KMS-11 (cell line): ENCODE measurements at regions not wholly inside any gene's neighbourhood (a gene's known extent, or its start where the extent isn't known, plus 50 kb on each side); places are given as distances from the start of the nearest gene placed in this dataset.

Source experiments
- H2AFZ ChIP-seq: fragments of 200-600 bp; sonication (generic); 2 replicates; pipeline ENCODE4 v1.6.1; 2016; ENCODE audit warnings: antibody characterized with exemption, mixed run types, low read depth
- H3K27ac ChIP-seq: fragments of 200-600 bp; sonication (generic); 2 replicates; pipeline ENCODE4 v1.6.1; 2016; ENCODE audit warnings: mild to moderate bottlenecking, mixed run types
- H3K27me3 ChIP-seq: fragments of 200-600 bp; sonication (generic); 2 replicates; pipeline ENCODE4 v1.6.1; 2017; ENCODE audit warnings: mild to moderate bottlenecking, low read depth, mixed run types, moderate library complexity; ENCODE audit not compliant: insufficient read depth
- H3K36me3 ChIP-seq: fragments of 200-600 bp; sonication (generic); 2 replicates; pipeline ENCODE4 v1.6.1; 2017; ENCODE audit warnings: mild to moderate bottlenecking, mixed run types; ENCODE audit not compliant: insufficient read depth
- H3K4me1 ChIP-seq: fragments of 200-600 bp; sonication (generic); 2 replicates; pipeline ENCODE4 v1.6.1; 2016; ENCODE audit warnings: mild to moderate bottlenecking, low read depth, mixed run types; ENCODE audit not compliant: poor library complexity, severe bottlenecking
- H3K4me2 ChIP-seq: fragments of 200-600 bp; sonication (generic); 2 replicates; pipeline ENCODE4 v1.7.0; 2016; ENCODE audit warnings: mild to moderate bottlenecking, mixed run types
- H3K4me3 ChIP-seq: fragments of 200-600 bp; sonication (generic); IDR thresholded peaks from 2 replicates; pipeline ENCODE4 v1.6.1; 2017; ENCODE audit warnings: low read depth, low read length, mixed read lengths; ENCODE audit not compliant: insufficient read depth
- H3K79me2 ChIP-seq: fragments of 200-600 bp; sonication (generic); 2 replicates; pipeline ENCODE4 v1.6.1; 2016; ENCODE audit warnings: low read depth, mixed run types; ENCODE audit not compliant: insufficient read depth
- H3K9ac ChIP-seq: fragments of 200-600 bp; sonication (generic); 2 replicates; pipeline ENCODE4 v1.6.1; 2016; ENCODE audit warnings: mild to moderate bottlenecking, mixed run types
- H4K20me1 ChIP-seq: fragments of 200-600 bp; sonication (generic); 2 replicates; pipeline ENCODE4 v1.6.1; 2016; ENCODE audit warnings: mild to moderate bottlenecking, mixed run types; ENCODE audit not compliant: insufficient read depth
- TF ChIP-seq, protein P1 (sequence below): fragments of 200-600 bp; sonication (generic); conservative IDR thresholded peaks from 2 replicates; pipeline ENCODE4 v1.6.1; 2017; ENCODE audit warnings: low read depth, mild to moderate bottlenecking, antibody characterized with exemption, low read length, moderate library complexity, mixed read lengths

DNA sequence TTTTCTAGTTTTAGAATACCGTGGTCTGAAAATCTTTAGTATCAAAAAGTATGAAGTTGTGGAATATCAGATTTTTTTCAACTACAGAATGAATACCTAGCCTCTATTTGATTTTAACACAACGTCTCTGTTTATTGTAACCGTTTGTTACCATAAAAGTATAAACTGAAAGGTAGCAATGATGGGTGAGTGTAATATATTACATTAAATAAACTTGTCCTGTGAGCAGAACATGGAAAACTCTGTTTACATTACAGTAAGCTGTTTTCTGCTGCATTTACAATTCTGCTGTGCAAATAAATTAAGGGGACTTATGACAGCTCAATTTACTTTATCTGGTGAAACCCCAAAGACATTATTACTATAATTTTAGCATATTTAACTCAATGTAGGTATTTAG is 62.5 kb downstream of the CHRM3 start:
- Histone ChIP-seq H3K79me2 (no peaks in the 10 kb centered on the region), H3K4me1 (no peaks in the 10 kb centered on the region), H3K27ac (no peak overlapping the region), H2AFZ (no peak overlapping the region), H3K4me3 (no peak overlapping the region), H3K4me2 (no peak overlapping the region), H3K36me3 (no peaks in the 10 kb centered on the region), H3K9ac (no peak overlapping the region), H4K20me1 (no peaks in the 10 kb centered on the region), H3K27me3 (no peaks in the 10 kb centered on the region)
- TF ChIP-seq, protein P1, sequence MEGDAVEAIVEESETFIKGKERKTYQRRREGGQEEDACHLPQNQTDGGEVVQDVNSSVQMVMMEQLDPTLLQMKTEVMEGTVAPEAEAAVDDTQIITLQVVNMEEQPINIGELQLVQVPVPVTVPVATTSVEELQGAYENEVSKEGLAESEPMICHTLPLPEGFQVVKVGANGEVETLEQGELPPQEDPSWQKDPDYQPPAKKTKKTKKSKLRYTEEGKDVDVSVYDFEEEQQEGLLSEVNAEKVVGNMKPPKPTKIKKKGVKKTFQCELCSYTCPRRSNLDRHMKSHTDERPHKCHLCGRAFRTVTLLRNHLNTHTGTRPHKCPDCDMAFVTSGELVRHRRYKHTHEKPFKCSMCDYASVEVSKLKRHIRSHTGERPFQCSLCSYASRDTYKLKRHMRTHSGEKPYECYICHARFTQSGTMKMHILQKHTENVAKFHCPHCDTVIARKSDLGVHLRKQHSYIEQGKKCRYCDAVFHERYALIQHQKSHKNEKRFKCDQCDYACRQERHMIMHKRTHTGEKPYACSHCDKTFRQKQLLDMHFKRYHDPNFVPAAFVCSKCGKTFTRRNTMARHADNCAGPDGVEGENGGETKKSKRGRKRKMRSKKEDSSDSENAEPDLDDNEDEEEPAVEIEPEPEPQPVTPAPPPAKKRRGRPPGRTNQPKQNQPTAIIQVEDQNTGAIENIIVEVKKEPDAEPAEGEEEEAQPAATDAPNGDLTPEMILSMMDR, result no peak

DNA sequence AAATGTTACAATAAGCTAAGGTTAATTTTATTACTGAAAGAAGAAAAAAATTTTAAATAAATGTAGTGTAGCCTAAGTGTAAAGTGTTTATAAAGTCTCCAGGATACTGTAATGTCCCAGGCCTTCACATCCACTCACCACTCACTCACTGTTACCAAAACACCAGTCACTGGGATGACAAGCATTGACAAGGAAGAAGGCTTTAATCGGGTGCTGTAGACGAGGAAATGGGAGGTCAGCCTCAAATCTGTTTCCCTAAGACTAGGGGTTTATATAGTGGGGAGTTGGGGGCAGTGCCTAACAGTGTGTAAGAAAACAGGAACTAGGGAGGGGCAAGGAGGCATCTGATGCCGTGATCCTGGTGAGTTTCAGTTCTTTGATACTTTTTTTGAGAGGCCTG is 69.4 kb downstream of the CHRM3 start:
- H3K36me3 ChIP-seq, result no peaks in the 10 kb centered on the region
- no peak overlapping the region for H2AFZ ChIP-seq
- H3K9ac ChIP-seq, result no peak overlapping the region
- H3K27ac ChIP-seq, result no peak overlapping the region
- TF ChIP-seq, protein P1, result no peak
- H3K4me3 ChIP-seq, result no peak overlapping the region
- H4K20me1 ChIP-seq, result no peaks in the 10 kb centered on the region
- no peak overlapping the region for H3K4me2 ChIP-seq
- H3K27me3 ChIP-seq, result no peaks in the 10 kb centered on the region
- no peaks in the 10 kb centered on the region for H3K4me1 ChIP-seq
- H3K79me2 ChIP-seq, result no peaks in the 10 kb centered on the region

DNA sequence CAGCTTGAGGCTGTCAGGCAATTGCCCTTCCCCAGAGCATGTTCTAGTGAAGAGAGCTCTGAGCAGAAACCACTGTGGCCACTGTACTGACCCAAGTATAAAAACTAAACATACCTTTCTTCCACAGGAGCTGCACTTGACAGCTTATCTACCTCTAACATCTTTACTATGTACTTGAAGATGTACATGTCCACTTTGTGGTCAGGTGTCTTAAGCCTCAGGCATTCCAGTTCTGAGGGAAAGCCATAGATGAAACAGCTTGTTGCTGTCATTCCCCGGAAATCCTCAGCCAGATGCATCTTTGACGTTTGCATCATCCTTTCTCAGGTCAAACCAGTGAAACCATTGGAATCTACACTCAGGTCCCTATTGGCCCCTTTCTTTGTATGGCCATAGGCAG is 70.4 kb downstream of the CHRM3 start:
- H3K9ac ChIP-seq, result no peak overlapping the region
- no peaks in the 10 kb centered on the region for H4K20me1 ChIP-seq
- H2AFZ ChIP-seq, result no peak overlapping the region
- no peak overlapping the region for H3K27ac ChIP-seq
- H3K79me2 ChIP-seq, result no peaks in the 10 kb centered on the region
- TF ChIP-seq, protein P1, result no peak
- H3K27me3 ChIP-seq, result no peaks in the 10 kb centered on the region
- H3K4me3 ChIP-seq, result no peak overlapping the region
- H3K36me3 ChIP-seq, result no peaks in the 10 kb centered on the region
- no peak overlapping the region for H3K4me2 ChIP-seq
- no peaks in the 10 kb centered on the region for H3K4me1 ChIP-seq

DNA sequence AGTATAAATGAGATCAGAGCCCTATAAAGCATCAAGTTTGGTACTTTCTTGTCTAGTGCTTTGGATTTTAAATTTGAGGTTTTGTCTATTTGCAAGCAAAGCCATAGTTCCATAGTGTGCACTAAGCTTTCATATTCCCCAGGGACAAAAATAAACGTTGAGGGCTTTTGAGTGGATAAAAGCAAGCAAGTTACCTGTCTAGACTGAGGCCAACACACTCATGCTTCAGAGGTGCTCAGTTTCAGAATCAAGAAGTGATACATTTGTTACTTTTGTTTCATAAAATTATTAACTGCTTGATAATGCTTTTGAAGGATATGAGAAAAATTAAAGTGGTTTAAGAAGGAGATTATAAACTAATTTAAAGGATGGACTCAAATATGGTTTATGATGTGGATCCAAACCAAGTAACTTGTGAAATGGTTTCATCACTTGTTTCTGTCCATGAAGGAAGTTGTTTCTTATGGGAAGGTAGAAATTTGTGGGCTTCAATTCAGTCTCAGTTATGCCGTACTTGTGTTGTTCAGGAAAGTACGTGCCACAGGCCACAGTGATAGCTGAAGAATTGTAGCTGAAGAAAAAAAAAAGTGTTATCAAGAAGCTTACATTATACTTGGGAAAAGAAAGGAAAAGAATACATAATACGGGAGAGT is 71.2 kb downstream of the CHRM3 start:
- no peaks in the 10 kb centered on the region for H3K79me2 ChIP-seq
- no peak overlapping the region for H3K4me2 ChIP-seq
- no peak overlapping the region for H3K9ac ChIP-seq
- H3K4me3 ChIP-seq, result no peak overlapping the region
- H3K36me3 ChIP-seq, result no peaks in the 10 kb centered on the region
- TF ChIP-seq, protein P1, result no peak
- H2AFZ ChIP-seq, result peak overlapping the region; percentile 7; the same call in 1 of the 2 replicates
- H4K20me1 ChIP-seq, result no peaks in the 10 kb centered on the region
- H3K27ac ChIP-seq, result no peak overlapping the region
- no peaks in the 10 kb centered on the region for H3K27me3 ChIP-seq
- no peaks in the 10 kb centered on the region for H3K4me1 ChIP-seq
